ENCODE measurements at regions not wholly inside any gene's neighbourhood (a gene's known extent, or its start where the extent isn't known, plus 50 kb on each side); places are given as distances from the start of the nearest gene placed in this dataset.

- 42% methylated on average over 7 of the region's 7 CpGs for WGBS (ENCODE audit: low lambda C conversion rate, missing lambda C conversion rate)
- H3K4me1 ChIP-seq (ENCODE audit: insufficient read depth), result peaks cover 6% of the 10 kb centered on the region
- H3K9me3 ChIP-seq (ENCODE audit: low read depth), result no peaks in the 10 kb centered on the region
- H3K9me2 ChIP-seq (replicated peaks; ENCODE audit: insufficient read depth), result no peaks in the 10 kb centered on the region
- H3K4me3 ChIP-seq, result no peak overlapping the region
- no peak overlapping the region for H2AFZ ChIP-seq
- no peak for TF ChIP-seq CTCF (IDR thresholded peaks at IDR 0.05; ENCODE audit: poor library complexity)
- no peak for TF ChIP-seq EZH2 (IDR thresholded peaks at IDR 0.05; ENCODE audit: borderline replicate concordance)
- no peak for TF ChIP-seq EZH2phosphoT487 (IDR thresholded peaks at IDR 0.05; ENCODE audit: low read depth, severe bottlenecking, unreplicated experiment)
- H3K27ac ChIP-seq, result no peak overlapping the region
- no peaks in the 10 kb centered on the region for H3K36me3 ChIP-seq (replicated peaks; ENCODE audit: insufficient read depth, low read depth)
- H3K27me3 ChIP-seq, result no peaks in the 10 kb centered on the region
- no peak overlapping the region for H3K4me2 ChIP-seq
- no peak for DNase-seq (ENCODE audit: low spot score)
- no peaks in the 10 kb centered on the region for H4K20me1 ChIP-seq (ENCODE audit: insufficient read depth, poor library complexity, severe bottlenecking)
- H3K79me2 ChIP-seq, result no peaks in the 10 kb centered on the region
Observed at GRCh38 chr9:106324591-106325280, 538.2 kb upstream of the ZNF462 start.

GRCh38 chr9:106326493-106326892, 536.5 kb upstream of the ZNF462 start:
- WGBS (ENCODE audit: low lambda C conversion rate, missing lambda C conversion rate), result 94% methylated on average over 4 of the region's 4 CpGs

GRCh38 chr9:106333481-106333880, 529.5 kb upstream of the ZNF462 start:
- Histone ChIP-seq H3K27me3 (no peaks in the 10 kb centered on the region), H3K4me1 (ENCODE audit: insufficient read depth) (no peaks in the 10 kb centered on the region), H3K9me3 (ENCODE audit: low read depth) (no peaks in the 10 kb centered on the region), H4K20me1 (ENCODE audit: insufficient read depth, poor library complexity, severe bottlenecking) (no peaks in the 10 kb centered on the region), H3K79me2 (no peaks in the 10 kb centered on the region), H3K4me2 (no peak overlapping the region), H3K36me3 (replicated peaks; ENCODE audit: insufficient read depth, low read depth) (no peaks in the 10 kb centered on the region), H2AFZ (no peak overlapping the region), H3K27ac (no peak overlapping the region), H3K4me3 (no peak overlapping the region), H3K9me2 (replicated peaks; ENCODE audit: insufficient read depth) (no peaks in the 10 kb centered on the region)
- TF ChIP-seq EZH2phosphoT487 (IDR thresholded peaks at IDR 0.05; ENCODE audit: low read depth, severe bottlenecking, unreplicated experiment), result no peak
- no peak for TF ChIP-seq CTCF (IDR thresholded peaks at IDR 0.05; ENCODE audit: poor library complexity)
- no peak for TF ChIP-seq EZH2 (IDR thresholded peaks at IDR 0.05; ENCODE audit: borderline replicate concordance)
- DNase-seq (ENCODE audit: low spot score), result peak; percentile 27
- WGBS (ENCODE audit: low lambda C conversion rate, missing lambda C conversion rate), result 82% methylated on average over 4 of the region's 4 CpGs

More at GRCh38 chr9:106326493-106326892, 536.5 kb upstream of the ZNF462 start:
- TF ChIP-seq CTCF (IDR thresholded peaks at IDR 0.05; ENCODE audit: poor library complexity), result no peak
- TF ChIP-seq EZH2 (IDR thresholded peaks at IDR 0.05; ENCODE audit: borderline replicate concordance), result no peak
- TF ChIP-seq EZH2phosphoT487 (IDR thresholded peaks at IDR 0.05; ENCODE audit: low read depth, severe bottlenecking, unreplicated experiment), result no peak
- Histone ChIP-seq H3K9me3 (ENCODE audit: low read depth) (no peaks in the 10 kb centered on the region), H3K36me3 (replicated peaks; ENCODE audit: insufficient read depth, low read depth) (no peaks in the 10 kb centered on the region), H4K20me1 (ENCODE audit: insufficient read depth, poor library complexity, severe bottlenecking) (no peaks in the 10 kb centered on the region), H3K9me2 (replicated peaks; ENCODE audit: insufficient read depth) (no peaks in the 10 kb centered on the region), H3K4me3 (no peak overlapping the region), H2AFZ (no peak overlapping the region), H3K79me2 (no peaks in the 10 kb centered on the region), H3K27me3 (no peaks in the 10 kb centered on the region), H3K4me1 (ENCODE audit: insufficient read depth) (peaks cover 6% of the 10 kb centered on the region), H3K4me2 (no peak overlapping the region), H3K27ac (no peak overlapping the region)
- DNase-seq (ENCODE audit: low spot score), result no peak

All from hepatocyte (in vitro differentiated cells).